CD4-positive, alpha-beta T cell treated with Interleukin-10 for 1 hour (primary cell): ENCODE measurements at regions not wholly inside any gene's neighbourhood (a gene's known extent, or its start where the extent isn't known, plus 50 kb on each side); places are given as distances from the start of the nearest gene placed in this dataset.

ENCODE experiments used
- DNase-seq: peaks from one replicate; pipeline ENCODE4 v3.0.0-alpha.2; 2020

GRCh38 chr12:132406493-132407450, 77.4 kb upstream of the GALNT9 start:
- no peak for DNase-seq

GRCh38 chr12:132405742-132406251, 76.4 kb upstream of the GALNT9 start:
- DNase-seq = no peak

DNA sequence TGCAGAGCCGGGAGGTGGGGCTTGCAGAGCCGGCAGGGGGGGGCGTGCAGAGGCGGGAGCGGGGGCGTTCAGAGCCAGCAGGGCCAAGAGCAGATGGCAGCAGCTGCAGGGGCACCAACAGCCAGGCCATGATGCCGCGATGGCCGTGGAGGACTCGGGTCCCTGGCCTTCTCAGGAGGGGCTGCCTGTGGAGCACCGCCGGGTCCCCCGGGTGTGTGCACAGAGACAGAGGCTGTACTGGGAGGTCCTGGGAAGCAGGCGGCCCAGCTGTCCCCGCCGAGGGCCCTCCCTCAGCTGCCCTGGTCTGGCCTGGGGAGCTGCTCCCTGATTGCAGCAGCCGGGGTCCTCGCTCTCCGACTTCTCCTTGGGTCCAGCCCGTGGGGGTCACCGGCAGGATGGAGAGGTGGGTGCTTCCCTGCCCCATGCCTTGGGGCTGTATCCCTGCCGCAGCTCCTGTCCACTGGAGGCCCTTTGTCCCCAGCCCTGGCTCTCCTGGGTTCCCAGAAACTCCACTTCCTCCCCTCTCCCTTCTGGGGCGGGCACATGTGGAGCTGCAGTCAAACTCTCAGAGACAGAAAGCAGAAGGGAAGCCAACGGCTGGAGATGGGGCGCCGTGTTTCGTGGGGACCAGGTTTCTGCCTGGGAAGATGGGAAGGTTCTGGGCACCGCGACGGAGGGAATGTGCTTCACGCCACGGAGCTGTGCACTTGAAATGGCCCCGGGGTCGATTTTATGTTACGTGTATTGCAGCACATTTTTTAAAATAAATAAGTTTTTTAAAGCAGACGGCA, 75.8 kb upstream of the GALNT9 start:
- no peak for DNase-seq

GRCh38 chr12:132404435-132404855, 75.1 kb upstream of the GALNT9 start:
- no peak for DNase-seq

GRCh38 chr12:132403636-132404434, 74.4 kb upstream of the GALNT9 start:
- DNase-seq = no peak

DNA sequence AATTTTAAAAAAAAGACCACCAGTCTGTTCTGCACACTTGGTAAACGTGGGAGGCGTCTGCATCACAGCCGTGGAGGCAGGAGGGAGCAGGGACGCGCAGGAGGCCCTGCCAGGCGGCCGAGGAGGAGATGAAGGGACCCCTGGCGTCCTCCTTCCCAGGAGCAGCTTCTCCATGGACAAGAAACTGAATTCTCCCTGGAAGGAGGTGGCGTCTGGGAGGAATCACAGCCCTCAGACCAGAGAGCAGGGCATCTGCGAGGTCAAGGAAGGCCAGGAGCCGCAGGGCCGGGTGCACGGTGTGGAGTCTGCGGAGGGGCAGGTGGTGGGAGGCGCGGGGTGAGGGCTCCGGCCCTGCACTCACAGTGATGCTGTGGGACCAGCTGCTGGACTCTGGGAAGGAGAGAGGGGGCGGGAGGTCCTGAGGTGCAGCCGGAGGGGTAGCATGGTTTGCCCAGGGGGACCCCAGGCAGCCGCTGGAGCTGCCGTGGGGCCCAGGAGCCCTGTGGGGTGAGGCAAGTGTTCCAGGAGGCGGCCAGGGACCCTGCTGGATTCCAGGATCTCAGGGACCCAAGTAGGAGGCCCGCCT, 73.5 kb upstream of the GALNT9 start:
- no peak for DNase-seq

- DNase-seq = no peak
These were observed 72.6 kb upstream of the GALNT9 start for GRCh38 chr12:132401982-132402381.

- no peak for DNase-seq
These were observed 70.7 kb upstream of the GALNT9 start for GRCh38 chr12:132400011-132400641.

- no peak for DNase-seq
These were observed 70.0 kb upstream of the GALNT9 start for GRCh38 chr12:132399092-132400010.

GRCh38 chr12:132398386-132398991, 69.1 kb upstream of the GALNT9 start:
- no peak for DNase-seq

DNA sequence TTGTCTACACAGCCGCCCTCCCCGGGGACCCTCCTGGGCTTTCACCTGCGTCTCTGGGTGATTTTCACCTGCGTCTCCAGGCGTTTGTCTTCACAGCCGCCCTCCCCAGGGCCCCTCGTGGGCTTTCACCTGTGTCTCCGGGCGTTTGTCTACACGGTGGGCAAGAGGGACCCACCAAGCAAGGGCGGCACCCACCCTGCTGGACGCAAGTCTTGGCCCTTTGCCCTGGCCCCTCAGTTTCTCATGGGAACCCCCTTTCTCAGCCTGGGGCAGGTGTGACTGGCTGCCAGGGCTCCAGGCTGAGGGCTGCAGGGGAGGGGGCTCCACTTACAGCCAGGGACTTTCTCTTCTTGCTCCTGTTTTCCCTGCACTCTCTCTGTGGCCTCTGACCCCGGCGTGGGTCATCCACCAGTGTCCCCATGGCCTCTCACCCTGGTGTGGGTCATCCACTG, 68.6 kb upstream of the GALNT9 start:
- DNase-seq = no peak

GRCh38 chr12:132397152-132397933, 68.0 kb upstream of the GALNT9 start:
- no peak for DNase-seq

GRCh38 chr12:132396657-132397056, 67.3 kb upstream of the GALNT9 start:
- no peak for DNase-seq

GRCh38 chr12:132395908-132396305, 66.5 kb upstream of the GALNT9 start:
- DNase-seq = no peak

DNA sequence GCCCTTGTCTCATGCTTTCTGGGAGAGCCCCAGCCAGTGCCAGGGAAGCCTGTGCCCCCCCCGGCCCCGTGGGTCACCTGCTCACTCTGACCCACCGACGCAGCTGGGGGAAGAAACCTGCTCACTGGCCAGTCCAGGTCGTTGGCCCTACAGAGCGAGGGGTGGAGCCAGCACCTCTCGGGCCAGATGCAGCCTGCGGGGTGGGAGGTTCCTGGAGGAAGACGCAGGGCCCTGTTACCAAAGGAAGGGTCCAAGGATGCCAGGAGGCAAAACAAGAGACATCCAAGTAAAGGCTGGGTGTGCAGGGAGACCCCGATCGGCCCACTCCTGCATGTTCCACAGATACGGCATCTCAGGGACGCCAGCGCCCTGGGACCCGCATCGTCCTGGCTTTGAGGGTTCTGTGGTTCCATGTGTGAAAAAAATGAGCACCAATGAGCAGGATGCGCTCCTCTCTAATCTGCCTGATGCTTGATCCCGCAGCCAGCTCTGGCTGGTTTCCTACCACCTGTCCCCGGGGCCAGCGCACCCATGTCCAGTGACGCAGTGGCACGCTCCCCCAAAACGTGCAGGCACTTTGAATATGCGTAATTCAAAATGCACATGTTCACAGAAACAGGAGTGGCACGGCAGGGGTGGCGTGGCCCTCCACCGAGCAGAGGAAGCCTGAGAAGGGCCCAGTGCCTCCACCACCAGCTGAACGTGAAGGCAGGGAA, 66.0 kb upstream of the GALNT9 start:
- no peak for DNase-seq

DNA sequence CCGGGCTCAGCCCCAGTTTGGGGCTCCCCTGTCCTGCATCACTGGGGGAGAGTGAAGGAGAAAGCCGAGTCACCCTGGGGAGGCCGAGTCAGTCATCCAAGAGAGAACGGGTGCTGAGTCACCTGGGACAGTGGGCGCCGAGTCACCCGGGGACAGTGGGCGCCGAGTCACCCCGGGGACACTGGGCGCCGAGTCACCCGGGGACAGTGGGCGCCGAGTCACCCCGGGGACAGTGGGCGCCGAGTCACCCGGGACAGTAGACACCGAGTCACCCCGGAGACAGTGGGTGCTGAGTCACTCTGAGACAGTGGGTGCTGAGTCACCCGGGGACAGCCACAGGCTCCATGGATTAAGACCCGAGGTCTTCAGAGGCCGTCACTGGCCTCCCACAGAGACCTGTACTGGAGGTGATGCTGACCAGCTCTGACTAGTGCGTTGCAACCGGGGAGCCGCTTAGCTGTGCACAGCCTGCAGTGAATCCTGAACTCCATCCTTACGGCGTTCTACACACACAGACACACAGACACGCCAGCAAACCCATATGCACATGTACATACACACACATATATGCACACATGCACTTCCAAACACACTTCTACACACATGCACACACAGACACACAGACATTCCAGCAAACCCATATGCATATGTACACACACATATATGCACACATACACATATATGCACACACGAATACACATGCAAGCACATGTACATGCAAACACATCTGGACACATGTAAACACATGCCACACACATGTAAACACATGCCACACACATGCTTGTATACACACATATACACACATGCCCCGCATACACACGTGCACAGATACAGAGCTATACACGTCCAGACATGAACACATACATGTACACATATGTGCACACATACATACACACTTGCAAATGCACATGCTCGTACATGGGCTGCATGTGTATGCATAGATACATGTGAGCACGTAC, 64.9 kb upstream of the GALNT9 start:
- no peak for DNase-seq

- no peak for DNase-seq
These were observed 63.9 kb upstream of the GALNT9 start for GRCh38 chr12:132393245-132393795.
